NCI-H526 (cell line): ENCODE measurements at regions not wholly inside any gene's neighbourhood (a gene's known extent, or its start where the extent isn't known, plus 50 kb on each side); places are given as distances from the start of the nearest gene placed in this dataset.
A peak's percentile ranks its signal among the peaks of the same experiment; 100 is the strongest.

Experiments
- DNase-seq, 2 experiments: peaks; one replicate each; lab custom pipeline; 2025; lab: John Stamatoyannopoulos, UW

DNA sequence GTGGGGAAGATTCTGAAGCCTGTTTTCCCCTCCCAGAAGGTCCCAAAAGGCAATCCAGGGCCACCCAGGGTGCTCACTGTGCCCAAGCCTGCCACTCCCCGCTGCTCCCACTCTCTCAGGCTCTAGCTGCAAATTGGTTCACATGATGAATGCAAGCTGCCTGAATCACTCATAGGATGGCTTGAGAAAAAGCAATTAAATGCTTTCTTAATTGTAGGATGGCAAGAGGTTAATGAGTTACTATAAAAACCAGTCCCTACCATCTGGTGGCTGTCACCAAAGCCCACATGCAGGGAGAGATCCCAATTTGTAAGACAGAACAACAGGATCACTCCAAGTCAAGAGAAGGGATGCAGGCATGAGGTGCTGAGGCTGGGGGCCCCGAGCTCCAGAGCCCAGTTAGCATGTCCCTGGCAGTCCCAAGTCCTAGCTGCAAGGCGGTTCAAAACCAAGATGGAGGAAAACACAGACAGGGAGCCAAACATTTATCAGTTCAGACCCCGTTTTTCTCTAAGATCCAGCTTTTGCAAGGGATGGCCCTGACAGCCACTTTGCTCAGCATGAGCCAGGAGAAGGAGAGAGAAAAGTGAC is 207.1 kb downstream of the UACA start:
- DNase-seq, result no peak

DNA sequence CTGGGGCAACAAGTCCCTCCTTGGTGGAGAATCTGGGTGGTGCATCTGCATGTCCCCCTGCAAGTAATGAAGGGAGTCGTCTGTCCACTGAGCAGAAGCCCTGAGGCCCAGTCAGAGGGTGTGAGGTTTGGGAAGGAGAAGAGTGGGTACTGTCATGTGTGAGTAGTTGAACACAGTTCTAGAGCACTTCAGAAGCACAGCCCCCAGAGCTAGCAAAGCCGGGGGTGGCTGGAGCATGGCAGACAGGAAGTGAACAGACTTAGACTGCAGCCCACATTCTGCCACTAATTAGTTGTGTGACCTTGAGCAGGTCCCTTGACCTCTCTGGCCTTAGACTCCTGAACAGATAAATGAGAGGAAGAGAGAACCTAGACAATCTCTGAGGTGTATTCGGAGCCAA is 207.6 kb downstream of the UACA start:
- no peak for DNase-seq

DNA sequence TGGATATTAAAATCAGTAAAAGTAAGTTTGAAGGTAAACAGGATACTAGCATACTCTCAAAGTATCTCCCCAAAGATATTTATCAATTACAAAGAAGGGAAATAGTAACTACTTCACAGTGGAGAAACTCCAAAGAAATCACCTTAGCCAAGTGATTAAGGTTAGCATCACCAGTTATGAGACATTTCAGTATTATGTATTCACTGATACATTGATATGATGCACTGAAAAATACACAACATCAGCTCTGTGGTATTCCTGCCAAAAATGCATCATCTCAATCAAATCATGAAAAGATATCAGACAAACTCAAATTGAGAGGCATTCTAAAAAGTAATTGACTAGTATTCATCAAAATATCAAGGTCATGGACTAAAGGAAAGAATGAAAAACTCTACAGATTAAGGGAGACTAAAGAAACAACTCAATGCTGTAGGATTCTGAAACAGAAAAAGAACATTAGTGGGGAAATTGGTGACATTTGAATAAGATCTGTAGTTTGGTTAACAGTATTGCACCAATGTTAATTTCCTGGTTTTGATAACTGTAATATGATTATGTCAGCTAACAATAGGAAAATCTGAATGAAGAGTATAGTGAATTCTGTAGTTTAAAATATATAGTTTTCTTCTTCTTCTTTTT is 215.4 kb downstream of the UACA start:
- no peak for DNase-seq

DNA sequence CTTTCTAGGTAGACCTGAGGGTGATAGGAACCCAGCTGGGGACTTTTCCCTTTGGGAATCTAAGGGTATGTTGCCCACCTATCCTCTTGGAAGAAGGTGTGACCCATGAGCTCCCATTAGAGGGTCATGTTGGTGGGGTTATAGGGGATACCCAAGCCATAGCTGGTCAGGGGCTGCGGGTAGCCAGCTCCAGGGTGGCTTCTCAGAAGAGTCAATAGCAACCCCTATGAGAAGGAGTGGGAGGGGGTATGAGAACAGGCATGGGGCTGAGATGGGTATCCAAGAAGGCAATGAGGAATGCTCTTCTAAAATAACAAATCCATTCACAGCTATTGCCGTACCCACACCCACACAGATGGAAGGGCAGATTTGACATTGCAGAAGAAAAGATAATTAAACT is 217.8 kb downstream of the UACA start:
- no peak for DNase-seq

DNA sequence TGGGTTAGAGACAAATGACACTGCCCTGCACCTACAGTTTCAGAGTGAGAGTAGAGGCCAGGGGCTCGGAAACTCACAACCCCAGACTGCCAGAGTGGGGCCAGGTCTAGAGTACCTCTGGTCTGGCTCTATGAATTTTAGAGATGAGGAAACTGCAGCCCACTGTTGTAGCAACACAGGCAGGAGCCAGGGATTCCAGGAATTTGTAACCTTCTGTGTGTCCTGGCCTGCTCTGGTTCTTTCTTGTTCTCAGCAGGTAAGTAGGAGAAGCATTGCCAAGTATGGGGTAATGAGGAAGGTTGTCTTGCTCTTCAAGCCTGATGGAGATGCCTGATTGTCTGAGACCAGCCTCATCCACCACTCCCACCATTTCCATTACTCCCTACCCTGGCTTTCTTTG is 221.8 kb downstream of the UACA start:
- no peak for DNase-seq

DNA sequence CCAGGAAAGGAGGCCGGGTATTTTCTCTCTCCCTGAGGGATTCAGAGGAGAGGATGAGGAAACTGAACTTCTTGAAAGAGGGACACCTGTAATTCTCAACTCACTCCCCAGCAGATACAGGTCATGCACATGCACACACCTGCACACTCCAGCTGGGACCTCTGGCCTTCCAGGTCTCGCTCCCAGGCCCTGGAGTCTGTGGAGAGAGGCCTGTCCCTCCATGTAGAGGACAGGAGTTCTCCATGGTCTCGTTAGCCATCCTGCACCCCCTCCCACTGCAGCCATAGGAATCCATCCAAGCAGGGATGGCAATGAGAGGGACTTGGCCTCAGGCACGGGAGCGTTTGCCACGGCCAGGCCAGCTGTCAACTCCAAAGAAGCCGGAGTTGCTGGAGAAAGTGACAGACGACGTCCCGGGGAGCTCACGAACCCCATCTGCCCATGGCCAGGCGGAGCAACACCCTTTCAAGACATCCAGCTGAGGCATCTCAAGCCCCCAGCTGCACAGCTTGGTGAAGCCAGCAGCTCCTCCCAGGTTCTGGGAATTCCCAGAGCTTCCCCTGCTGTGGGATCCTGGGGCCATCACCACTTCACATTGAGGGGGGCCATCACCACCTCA is 223.3 kb downstream of the UACA start:
- no peak for DNase-seq

DNA sequence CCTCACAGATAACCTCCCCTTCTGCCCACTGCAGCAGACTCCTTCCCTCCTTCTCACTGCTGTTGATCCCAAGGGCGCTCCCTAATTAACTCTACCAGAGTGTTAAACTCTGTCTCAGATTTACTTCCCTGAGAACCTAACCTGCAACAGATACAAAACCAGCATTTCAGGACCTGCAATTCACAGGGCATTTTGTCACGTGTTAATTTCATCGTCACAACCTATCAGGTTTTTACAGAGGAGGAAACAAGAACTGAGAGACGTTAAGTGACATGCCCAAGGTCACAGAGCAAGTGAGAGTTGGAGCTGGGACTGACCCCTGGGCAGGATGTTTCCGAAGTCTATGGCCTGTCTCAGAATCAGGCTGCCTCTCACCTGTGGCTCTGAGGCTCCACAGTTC is 223.9 kb downstream of the UACA start:
- no peak for DNase-seq

DNA sequence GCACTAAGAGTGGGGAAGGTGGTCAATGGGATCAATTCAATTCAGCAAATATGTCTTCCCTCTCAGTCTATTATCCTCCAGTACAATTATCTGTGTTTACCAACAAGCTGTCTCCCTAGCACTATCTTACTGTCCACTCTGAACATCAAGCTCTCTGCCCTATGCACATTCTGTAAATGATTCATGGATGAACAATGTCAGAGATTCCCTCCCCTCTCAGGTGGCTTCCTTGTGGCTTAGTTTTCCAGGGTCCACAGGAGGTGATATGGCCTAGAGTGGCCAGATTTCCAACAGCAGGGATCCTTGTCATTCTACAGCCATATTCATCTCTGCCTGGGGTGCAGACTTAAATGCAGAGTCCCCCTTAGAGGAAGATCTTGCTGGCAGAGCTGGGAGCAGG is 225.1 kb downstream of the UACA start:
- DNase-seq, result no peak

DNA sequence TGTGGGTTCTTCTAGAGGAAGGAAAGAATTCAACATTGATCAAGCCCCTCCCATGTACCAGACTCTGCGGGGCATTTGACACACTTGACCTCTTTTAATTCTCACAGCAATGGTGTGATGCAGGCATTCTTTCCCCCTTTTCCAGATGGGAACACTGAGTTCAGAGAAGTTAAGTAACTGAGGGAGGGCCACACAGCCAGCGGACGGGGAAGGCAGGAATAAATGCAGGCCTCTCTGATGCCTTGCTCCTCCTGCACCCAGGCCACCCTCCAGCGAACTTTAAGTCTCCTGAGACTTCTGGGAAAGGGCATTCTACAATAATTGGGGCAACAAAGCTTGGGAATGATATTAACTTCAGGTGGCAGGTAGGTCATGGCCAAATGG is 227.4 kb downstream of the UACA start:
- DNase-seq, result no peak

DNA sequence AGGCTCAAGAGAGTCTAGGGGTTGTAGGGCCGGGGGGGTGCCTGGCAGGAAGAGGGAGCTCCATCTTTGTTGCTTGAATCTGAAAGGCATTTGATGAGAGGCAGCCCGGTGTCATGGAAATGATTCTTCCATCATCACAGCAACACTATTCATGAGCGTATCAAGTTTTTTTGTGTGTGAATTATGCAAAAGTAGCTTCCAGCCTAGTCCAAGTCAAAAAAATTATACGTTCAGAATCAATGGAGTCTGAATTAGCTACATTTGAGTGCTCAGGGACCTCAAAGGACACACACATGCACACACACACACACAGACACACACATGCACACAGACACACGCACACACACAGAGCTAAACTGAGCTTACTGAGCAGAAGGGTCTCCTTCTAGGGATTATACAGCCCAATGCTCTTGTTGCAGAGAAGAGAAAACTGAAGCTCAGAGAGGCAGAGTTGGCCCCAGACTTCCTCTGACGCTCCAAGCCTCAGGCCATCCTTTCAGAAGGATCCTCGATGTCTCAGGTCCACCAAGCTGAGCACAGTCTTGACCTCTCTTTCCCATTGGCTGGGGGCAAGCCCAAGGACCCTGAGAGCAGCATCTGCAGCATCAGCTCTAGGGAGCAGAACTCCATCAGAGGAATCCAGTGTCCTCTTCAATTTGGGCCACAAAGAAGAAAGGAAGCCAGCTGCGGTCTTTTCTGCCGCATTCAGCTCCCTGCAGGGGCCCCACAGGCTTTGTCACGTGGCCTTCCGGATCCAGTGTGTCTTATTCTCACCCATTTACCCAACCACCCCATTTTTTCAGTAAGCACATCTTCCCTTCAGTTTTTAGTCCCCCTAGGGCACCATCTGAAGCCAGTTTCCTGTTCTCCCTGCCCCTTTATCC is 228.0 kb downstream of the UACA start:
- DNase-seq, result no peak

DNA sequence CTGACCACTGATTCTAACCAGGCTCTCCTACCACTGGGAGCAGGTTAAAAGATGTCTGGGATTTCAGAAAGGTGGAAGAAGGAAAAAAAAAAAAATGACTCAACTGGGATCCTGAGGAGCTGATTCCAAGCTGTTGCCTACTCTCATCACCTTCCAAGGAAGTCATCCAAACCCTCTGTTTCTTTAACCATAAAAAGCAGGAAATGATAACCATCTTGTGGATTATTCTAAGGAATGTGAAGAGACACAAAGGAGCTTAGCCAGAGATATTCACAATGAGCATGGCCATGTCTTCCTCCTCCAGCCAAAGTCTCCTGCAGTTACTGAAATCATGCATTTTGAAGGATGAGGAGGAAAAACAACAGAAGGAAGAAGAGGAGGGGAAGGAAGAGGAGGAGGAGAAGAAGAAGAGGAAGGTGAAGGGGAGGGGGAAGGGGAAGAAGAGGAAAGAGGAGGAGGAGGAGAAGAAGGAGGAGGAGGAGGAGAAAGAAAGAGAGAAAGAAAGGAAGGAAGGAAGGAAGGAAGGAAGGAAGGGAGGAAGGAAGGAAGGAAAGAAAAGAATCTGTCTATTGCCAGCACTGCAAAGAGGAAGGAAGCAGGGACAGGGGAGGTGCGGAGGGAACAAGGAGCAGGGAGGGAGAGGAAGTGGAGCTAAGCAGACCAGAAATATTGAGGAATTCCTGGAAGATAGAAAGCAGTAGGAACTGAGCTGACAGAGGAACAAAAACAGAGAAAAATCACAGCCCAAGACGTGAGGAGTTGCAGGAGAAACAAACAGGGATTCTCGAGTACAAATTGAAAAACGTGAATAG is 229.2 kb downstream of the UACA start:
- DNase-seq, result no peak

DNA sequence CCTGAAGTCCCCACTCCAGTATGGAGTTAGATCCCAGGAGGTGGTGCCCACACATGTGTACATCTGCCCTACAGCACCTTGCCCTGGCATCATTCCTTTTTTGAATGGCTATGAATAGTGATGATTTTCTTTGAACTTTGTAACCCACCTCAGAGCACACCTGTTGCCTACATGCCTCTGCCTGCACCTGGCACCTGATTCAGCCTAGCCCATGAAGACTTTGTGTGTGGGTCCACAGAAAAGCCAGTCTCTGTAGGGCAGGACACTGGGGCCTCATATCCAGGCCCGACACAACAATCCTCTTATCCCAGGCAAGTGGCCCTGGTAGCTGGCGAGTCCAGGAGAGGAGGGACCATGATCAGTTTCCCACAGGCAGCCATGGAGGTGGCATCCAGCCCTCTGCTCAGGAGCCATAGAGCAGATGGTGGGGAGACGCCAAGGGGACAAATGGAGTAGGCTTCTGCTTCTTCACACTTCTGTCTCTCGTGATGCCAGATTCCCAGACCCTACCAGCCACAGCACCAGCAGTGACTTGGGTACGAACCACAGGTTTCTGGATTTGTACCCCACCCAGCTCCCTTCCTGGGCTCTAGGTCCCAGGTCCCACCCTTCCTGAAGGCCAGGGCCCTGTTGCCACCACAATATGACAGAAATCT is 230.7 kb downstream of the UACA start:
- no peak for DNase-seq

DNA sequence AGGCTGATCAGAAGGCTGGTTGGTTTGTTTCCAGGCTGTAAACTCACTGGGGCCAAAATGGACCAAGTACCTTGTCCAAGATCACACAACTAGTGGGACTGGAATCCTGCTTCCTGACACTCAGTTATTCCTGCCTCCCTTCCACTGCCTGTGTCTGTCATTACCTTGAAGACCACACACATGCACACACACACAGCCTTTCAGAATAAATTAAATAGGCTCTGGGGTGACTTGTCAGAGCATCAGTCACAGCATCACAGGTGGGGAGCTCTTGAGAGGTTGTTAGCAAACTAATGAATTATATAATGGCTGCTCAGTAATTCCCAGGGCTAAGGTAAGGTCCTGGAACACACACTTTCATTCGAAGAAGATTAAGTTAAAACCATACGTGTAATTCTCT is 231.8 kb downstream of the UACA start:
- DNase-seq, result no peak

DNA sequence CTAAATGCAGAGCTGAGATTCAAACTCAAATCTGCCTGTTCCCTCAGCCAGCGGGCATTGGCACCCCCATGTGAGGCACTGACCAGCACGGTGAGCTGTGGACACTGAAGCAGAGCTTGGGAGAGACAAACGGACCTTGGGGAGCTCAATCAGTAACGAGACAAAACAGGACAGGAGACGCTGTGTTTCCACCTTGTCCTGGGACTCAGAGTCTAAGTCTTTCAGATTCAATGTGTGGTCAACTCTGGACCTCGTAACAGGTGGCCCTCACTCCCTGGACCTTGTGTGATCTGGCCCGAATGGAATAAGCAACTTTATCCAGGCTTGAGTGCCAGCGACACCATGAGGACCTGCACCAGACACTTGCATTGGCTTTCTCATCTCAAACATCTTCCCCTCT is 232.5 kb downstream of the UACA start:
- no peak for DNase-seq

DNA sequence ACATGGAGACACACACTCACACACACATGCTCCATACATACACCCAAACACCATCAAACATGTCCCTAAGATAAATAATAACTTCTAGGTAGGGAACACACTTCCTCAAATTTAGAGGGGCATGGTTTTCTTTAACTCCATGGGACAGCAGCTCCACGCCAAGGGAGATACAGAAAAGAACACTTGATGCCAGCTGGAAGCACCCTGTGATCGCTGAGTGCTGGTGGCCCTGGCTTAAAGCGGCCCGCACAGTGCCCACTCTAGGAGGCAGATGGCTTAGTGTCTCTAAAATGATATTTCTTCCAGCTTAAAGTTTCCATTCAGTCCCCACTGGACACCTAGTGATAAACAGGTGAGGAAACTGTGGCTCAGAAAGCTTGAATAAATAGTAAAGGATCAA is 232.9 kb downstream of the UACA start:
- no peak for DNase-seq

DNA sequence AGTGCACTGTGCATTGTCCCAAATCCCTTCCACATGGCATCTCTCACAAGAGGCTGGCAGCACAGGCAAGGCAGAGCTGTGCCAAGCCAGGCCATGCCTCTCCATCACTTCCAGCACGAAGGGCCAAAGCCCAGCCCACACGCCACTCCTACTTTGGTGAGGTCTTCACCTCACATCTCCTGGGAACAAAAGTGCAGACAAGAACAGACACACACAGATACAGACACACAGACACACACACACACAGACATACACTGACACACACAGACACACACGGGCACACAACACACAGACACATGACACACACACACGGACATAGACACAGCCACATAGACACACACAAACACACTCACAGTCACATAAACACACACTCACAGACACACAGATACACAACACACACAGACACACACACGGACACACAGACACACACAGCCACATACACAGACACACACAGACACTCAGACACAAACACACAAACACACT is 233.3 kb downstream of the UACA start:
- DNase-seq, result no peak

DNA sequence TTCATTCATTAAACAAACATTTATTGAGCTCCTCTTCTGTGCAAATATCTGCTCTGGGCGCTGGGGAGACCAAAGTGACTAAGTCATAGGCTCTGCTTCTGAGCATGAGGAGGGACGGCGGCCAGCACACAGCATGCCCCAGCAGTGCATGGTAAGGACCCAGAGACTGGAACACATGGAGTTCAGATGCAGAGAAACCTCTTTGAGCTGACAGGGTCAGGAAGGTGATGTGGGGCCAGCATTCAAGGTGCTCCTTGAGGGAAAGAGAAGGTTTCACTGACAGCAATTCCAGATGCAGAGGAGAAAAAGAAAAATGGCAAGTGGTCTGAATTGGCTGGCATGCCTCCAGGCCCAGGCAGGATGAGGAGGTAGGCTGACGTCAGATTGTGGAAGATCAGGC is 234.5 kb downstream of the UACA start:
- DNase-seq, result no peak

DNA sequence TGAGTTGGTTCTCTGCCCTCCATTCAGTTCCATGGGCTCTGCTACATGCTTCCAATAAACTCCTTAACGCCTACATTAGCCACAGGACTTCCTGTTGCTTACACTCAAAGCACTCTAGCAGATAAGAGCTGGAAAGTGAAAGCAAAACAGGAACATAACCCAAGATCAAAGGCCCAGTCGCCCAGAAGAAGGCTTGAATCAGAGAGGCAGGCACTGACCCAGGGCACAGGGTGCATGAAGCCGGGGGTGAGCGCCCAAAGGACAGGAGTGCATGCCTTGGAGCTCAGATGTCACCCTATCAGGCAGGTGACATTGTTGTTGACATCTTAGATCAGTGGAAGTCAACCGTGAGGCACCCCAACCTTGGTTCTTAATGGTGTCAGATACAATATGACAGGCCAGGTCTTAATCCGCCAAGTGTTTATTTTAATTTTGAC is 235.1 kb downstream of the UACA start:
- no peak for DNase-seq

DNA sequence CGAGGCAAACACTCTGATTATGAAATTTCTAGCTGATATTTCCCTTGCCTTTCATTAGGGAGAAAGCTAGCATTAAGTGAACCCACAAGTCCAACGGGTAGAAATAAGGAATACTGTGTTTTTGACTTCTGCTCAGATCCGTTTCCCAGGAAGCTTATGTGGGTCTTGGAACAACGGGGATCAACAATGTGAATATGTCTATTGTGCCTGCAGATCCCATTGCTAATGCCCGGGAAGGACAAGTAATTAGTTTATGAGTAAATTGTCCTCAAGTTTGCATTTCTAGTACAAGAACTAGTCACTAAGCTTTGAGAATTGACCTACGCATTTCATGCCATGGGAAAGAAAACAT is 236.4 kb downstream of the UACA start:
- no peak for DNase-seq

DNA sequence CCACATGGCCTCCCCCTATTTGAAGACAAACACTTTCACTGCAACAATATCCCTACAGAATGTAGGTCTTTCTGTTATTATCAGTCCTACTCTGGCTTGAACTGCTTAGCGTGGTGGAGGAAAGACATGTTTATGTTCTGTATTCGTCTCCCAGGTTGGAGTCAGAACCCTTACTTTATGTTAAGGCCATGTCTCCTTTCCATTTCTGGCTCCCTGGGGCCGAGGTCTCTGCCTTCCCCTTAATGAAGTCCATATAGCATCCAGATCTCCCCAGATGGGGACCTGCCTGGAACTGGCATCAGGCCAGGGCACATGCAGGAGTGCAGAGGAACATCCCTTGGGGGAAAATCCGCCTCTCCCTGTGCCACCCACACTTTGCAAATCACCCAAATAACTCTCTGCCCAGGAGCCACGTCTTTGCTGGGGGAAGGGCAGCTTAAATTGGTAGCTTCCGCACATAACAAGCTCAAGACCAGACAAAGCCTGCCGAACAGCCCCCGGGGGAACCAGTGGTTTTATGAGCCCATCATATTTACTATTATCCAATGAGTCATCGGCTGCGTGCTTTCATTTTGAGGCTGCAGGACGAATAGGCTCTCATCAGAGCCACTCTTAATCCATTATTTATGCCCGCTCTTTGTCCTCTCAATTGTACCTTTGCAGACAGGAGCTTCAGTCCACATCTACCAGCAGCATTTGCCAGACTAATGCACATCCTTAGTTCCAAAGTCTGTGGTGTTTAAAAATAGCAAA is 237.0 kb downstream of the UACA start:
- peak; percentile 53 to 59 for DNase-seq

DNA sequence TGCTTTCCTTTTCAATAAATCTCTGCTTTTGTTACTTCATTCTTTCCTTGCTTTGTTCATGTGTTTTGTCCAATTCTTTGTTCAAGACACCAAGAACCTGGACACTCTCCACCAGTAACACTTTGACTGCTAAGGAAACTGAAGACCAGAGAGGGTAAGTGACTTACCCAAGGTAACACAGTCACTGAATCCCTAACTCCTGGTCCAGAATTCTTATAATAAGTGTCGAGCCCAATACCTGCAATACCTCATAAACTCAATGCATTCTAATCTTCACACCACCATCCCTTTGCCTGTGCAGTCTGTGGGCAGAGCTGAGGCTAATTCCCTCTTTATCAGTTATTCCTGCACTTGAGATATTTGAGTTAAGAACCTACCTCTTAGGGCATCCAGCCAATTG is 237.8 kb downstream of the UACA start:
- DNase-seq, result no peak
